AG09309 (cell line): ENCODE measurements at regions not wholly inside any gene's neighbourhood (a gene's known extent, or its start where the extent isn't known, plus 50 kb on each side); places are given as distances from the start of the nearest gene placed in this dataset.

Source experiments
- DNase-seq: peaks from one replicate; pipeline ENCODE4 v3.0.0-alpha.2; 2010; ENCODE audit warnings: low read depth
- H3K4me3 ChIP-seq: 2 replicates; pipeline ENCODE4 v1.5.1; 2011; ENCODE audit warnings: mild to moderate bottlenecking, low read depth, low read length, moderate library complexity; ENCODE audit not compliant: control insufficient read depth
- TF ChIP-seq, protein P1 (sequence below): IDR thresholded peaks from 2 replicates; pipeline ENCODE4 v1.5.1; 2011; ENCODE audit warnings: mild to moderate bottlenecking, low read depth, low read length, inconsistent platforms; ENCODE audit not compliant: insufficient read depth, control insufficient read depth; ENCODE audit errors: missing control alignments

DNA sequence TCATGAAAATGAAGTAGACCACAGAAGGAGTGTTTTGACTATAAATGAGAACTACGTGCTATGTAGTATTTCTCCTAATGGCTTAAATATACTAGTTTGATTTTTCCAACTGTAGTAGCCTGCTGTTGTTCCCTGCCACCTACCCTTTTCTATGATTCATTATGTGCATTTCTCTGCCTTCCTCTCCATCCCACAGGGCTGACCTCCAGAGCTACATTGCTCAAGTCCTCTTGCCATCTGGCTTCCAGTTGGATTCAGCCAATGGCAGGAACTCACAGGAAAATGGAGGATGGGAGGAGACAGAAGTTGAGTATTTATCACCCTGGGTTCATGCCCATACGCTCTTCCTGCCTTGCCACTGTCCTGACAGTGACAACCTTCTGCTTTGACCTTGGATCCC is 515.3 kb downstream of the SOX5 start:
- no peak overlapping the region for H3K4me3 ChIP-seq
- TF ChIP-seq, protein P1, sequence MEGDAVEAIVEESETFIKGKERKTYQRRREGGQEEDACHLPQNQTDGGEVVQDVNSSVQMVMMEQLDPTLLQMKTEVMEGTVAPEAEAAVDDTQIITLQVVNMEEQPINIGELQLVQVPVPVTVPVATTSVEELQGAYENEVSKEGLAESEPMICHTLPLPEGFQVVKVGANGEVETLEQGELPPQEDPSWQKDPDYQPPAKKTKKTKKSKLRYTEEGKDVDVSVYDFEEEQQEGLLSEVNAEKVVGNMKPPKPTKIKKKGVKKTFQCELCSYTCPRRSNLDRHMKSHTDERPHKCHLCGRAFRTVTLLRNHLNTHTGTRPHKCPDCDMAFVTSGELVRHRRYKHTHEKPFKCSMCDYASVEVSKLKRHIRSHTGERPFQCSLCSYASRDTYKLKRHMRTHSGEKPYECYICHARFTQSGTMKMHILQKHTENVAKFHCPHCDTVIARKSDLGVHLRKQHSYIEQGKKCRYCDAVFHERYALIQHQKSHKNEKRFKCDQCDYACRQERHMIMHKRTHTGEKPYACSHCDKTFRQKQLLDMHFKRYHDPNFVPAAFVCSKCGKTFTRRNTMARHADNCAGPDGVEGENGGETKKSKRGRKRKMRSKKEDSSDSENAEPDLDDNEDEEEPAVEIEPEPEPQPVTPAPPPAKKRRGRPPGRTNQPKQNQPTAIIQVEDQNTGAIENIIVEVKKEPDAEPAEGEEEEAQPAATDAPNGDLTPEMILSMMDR = no peak
- no peak for DNase-seq

DNA sequence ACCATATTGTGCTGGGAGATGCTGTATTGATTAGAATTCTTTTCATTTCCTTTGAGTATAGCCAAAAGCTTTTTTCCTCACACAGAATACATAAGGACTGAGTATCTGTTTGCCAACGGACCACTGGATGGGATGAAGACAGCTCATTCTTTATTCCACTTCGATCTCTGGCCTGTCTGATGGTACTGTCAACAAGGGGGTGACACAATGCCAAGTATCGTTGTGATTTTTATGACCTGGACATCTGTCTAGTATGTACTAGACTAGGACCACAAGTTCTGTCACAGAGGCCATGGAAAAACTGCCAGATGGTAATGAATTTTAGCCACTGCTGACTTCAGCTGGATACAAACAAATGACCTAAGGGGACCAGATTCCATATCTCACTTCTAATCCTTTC is 502.7 kb downstream of the SOX5 start:
- TF ChIP-seq, protein P1 = no peak
- H3K4me3 ChIP-seq = no peak overlapping the region
- DNase-seq = no peak

DNA sequence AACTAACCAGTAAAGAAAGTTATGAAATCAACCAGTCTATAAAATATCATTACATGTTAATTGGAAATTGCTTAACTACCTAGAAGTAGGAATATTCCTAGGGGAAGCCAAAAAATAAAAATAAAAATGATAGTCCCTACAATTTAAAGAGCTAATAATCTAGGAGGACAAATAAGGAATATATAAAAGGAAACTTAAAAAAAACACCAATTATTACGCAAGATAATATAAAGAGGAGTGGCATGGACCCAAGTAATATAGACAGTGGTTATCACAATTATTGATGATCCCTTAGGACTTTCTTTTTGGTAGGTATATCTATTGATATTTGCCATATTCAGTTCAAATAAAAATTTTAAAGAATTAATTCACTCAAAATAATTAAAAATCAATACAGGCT is 498.7 kb downstream of the SOX5 start:
- no peak for DNase-seq
- TF ChIP-seq, protein P1 = no peak
- no peak overlapping the region for H3K4me3 ChIP-seq

DNA sequence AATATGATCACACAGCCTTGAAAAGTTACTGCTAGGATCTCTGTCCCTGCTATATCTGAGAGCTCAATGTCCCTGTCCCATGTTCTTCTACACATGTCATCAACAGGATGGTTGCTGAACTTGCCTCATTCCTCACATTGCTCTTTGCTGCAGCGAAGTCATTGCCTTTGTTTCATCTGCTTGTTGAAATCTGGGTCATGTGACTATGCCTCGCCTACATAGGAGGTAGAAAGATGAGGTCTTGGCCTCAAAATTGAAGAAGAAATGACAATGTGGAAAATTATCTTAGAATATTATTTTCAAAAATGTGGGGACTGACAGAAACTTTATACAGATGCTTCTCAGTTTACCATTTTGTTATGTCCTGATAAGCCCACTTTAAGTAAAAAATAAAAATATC is 494.2 kb downstream of the SOX5 start:
- H3K4me3 ChIP-seq = no peak overlapping the region
- TF ChIP-seq, protein P1 = no peak
- no peak for DNase-seq

DNA sequence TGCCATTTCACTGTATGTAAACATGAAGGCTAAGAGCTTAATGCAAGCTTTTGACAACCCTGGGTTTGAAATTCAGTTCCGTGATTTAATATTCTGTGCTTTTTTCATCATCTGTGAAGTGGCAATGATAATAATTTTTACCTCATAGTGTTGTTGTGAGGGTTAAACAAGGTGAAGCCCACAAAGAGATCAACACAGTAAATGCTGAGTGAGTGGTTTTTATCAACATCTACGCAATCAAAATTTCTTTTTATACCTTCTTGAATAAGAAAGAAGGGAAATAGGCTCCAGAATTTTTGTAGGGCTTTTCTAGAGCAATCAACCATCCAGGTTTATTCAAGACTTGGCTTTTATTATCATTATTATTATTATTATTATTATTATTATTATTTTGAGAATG is 490.8 kb downstream of the SOX5 start:
- no peak for DNase-seq
- TF ChIP-seq, protein P1 = no peak
- H3K4me3 ChIP-seq = no peak overlapping the region

DNA sequence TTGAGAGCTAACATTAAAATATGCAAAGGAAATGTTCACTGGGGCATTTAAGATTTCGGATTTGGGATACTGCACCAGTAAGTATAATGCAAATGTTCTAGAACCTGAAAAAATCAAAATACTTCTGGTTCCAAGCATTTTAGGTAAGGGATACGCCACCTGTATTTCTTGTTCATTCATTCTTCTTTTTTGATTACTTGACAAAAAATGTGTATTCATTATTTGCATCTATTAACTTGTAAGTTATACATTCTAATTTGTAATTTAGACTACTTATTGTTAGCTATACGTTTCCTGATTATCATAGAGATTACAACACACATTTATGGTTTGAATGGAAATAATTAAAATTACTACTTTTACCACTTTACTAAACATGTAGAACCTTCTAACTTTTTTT is 486.9 kb downstream of the SOX5 start:
- no peak overlapping the region for H3K4me3 ChIP-seq
- TF ChIP-seq, protein P1 = no peak
- no peak for DNase-seq

DNA sequence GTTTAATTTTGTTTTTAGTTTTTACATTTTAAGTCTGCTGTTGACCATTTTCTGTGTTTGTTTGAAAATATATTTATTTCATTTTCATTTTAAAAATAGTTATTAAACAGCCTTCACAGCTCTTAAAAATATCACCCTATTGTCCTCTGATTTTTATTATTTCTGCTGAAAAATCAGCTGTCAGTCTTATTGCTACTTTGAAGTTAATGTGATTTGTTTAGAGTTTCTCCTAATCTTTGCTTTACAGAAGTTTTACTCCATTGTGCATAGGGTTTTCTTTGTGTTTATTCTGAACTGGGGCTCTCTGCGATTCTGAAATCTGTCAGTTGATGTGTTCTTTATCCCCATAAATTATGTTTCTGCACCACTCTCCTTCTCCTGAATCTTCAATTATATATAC is 486.3 kb downstream of the SOX5 start:
- DNase-seq = no peak

More for the DNA sequence above, 486.3 kb downstream of the SOX5 start:
- TF ChIP-seq, protein P1 = no peak
- H3K4me3 ChIP-seq = no peak overlapping the region
